ENCODE measurements at regions not wholly inside any gene's neighbourhood (a gene's known extent, or its start where the extent isn't known, plus 50 kb on each side); places are given as distances from the start of the nearest gene placed in this dataset.
A peak's percentile ranks its signal among the peaks of the same experiment; 100 is the strongest.

DNA sequence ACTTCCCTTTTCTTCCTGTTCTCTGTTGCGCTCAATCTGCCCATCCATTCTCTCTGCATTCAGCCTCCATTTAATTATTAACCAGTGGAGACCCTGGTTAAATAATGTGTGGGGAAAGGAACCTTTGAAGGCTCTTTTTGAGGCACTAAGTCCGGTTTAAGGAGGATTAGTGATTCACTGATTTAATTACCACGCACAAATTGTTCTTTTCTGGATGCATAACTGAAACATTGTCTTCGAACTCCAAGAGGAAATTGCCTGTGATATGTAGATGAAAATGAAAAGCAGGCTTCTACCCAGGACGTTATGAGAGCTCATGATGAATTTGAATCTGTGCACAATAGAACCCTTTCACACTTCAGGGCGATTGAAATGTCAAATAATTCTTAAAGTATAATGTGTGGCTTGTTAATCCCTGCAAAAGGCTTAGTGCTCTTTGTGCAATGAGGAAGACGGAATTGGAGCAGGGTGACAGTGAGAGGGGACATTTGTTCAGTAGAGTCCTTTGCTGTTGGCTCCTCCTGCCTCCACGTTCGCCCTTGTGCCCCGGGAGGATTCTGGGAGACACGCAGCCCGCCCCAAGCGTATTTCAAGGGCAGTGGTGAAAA lies 51.1 kb upstream of the ZNF236 start:
- no peak for DNase-seq

DNA sequence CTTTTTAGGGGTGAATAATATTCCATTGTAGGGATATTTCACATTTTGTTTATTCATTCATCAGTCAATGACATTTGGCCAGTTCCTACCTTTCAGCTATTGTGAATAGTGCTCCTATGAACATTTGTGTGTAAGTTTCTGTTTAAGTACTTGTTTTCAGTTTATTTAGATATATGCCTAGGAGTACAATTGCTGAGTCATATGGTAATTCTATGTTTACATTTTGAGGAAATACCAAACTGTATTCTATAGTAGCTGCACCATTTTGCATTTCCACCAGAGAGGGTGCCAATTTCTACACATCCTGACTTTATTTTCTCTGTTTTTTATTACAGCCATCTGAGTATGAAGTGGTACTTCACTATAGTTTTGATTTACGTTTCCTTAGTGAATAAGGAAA lies 54.4 kb upstream of the ZNF236 start:
- no peak for DNase-seq

DNA sequence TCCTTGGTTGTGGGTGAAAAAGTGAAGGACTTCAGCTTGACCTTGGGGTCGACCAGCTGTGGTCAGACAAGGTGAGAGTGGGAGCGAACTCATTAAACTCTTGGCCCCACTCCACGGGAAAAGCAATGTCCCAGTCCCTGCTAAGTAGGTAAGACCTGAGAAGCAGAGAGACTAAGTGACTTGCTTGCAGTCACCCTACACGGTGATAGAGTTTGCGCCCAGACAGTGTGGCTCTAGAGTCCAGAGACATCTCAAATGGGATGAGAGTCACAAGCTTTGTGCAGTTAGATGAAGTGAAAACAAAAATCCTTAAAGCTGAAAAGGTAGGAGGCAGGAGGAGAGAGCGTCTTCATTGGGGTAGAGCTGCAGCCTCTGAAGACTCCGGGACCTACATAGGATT lies 55.9 kb upstream of the ZNF236 start:
- no peak for DNase-seq

DNA sequence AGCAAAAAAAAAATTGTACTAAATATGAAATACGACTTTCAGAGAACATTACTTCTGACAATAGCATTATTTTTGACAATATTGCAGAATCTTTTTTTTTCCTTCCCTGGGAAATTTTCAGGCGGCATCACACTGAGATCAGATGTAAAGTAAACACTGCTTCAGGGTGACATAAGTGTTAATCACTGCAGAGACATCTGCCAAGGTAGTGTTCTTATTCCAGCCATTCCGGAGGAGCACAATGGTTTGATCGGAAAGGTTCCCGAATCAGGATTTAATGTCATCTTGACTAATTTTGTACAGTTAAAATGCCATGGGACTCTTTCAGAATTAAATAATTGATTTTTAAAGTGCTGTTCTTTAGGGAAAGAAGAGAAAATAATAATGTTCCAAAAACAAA lies 56.7 kb upstream of the ZNF236 start:
- no peak for DNase-seq

DNA sequence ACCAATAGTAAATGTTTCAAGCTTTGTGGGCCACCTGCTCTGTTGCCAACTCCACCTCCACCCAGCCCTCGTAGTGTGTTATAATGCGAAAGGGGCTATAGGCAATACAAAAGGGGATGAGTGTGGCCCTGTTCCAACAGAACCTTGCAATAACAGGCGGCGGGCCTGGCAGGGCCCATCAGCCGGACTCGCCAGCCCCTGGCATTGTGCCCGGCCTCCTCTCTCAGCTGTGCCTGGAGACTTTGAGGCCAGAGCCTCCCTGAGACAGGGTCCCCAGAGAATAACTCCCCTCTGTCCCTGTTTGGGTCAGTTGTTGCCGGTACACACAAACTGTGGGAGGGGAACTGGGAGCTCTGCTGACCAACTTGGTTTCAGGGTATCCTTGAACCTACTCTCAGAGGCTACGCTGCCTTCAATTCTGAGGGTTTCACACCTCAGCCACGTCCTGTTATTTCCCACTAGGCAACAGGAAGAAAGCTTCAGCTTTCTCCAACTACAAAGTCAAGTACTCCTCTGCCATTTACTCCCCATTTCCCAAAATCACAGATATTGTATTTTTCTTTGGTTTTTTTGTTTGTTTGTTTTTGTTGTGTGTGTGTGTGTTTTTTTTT lies 58.0 kb upstream of the ZNF236 start:
- DNase-seq: no peak

DNA sequence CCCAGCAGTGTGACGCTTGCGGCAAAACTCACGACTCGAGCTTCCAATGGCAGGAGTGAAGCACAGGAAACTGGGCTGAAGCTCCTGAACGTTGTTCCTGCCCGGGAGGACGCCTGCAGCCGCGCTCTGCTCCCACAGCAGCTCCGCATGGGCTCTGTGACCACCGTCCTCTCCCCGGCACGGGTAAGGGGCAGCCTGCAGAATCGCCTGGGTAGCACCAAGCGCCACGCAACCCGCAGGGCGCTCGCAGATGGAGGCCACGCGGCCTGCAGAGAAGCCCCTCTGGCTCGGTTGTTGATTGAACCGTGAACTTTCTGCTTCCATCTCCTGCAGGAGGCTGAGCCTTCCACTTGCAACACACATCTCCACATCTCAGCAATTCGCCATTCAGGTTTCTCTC lies 63.3 kb upstream of the ZNF236 start:
- DNase-seq: no peak

- no peak for DNase-seq
These were observed 64.4 kb upstream of the ZNF236 start for GRCh38 chr18:76757925-76758324.

DNA sequence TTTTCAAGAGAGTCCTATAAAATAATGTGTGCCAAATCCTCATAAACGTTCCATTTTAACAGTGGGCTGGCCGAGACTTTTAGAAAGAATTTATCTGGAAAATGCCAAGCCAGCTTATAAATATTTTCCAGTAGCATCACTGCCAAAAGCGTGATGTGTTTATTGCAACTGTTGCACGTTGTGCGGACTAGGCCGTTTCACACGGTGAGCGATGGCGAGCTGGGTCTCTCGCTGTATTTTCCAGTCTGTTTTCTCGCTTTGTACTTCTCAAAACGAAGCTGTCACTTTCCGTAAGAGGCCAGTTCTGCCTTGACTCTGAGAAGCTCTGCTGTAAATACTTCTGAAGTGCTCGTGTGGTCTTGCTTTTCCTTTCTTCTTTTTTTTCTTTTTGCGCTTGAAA lies 65.0 kb upstream of the ZNF236 start:
- DNase-seq: no peak

DNA sequence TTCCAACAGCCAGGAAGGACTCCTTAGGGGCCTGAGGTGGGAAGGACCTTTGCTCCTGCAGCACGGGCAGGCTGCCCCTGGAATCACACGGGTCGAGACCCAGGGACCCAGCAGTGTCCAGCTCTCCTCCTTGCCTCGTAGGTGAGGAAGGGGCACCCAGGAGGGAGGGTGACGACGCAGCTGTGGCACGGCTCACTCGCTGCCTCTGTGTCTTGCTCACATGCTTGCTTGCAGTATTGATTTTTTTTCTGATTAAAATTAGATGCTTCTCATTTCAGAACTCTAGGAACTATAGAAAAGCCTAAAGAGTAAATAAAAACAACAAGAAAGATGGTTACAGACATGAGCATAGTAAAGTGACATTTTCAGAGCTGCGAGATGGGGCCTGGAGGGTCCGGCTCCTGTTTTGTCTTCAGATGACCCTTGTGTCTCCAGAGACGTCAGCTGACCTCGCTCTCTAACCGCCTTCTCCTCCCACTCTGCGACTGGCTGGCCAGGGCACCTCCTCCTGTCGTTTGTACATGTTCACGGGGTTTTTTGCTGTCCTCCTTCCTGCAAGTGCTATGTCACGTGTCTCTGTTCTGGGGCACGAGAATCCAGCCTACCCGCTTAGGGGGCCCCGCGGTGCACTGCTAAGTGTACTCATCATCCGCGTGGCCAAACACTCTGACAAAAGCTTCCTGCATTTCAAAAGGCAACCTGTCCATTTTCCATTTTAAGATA lies 65.7 kb upstream of the ZNF236 start:
- no peak for DNase-seq

DNA sequence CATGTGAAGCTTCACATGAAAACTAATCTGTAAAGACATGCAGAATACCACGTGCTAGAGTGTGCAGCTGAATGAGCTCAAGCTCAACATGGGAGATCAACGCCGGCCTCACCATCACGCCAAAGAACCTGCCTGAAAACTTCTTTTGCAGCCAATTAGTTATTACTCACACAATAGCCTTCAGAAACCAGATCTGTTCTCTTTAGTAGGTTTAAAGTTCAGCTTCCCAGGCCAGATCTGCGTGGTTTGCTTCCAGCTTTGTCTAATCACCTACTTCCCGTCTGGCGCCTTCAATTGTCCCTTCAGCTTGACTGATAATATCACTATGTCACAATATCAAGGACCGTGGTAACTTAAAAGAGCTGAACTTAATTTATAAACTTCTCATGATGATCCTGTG lies 68.0 kb upstream of the ZNF236 start:
- no peak for DNase-seq

DNA sequence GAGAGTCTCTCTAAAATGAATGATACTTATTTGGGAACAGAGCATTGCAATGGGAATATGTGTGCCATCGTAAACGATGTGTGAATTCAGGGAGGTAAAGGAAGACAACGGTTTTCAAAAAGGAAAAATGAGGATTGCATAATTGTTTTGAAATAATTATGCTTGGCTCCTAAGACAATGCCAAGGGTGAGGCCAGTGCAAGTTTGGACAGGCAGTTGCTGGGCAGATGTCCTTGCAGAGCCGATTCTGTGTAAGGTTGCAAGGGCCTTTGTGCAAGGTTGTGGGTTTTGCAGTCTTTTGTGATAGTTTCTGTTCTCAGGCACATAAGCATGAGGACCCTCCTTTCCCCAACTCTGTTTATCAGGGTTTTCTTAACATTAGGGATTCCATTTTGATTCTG lies 70.0 kb upstream of the ZNF236 start:
- DNase-seq: no peak

- DNase-seq: no peak
These were observed 71.2 kb upstream of the ZNF236 start for GRCh38 chr18:76750917-76751890.

DNA sequence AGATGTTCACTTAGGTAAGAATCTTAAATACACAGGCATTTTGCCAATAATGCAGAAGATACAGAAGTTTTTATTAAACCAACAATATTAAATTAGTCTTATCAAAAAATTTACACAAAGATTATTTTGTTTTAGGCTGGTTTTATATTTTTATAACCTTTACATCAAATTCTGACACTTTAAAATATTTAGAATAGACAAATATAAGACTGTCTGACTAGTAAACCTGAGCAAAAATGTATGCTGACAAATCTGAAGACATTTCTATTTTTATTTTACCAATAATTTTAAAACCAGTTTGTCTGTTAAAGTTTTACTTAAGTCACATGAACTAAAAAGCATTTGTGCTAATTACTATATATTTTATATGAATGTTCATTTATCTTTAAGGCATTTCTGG lies 72.1 kb upstream of the ZNF236 start:
- DNase-seq: no peak

DNA sequence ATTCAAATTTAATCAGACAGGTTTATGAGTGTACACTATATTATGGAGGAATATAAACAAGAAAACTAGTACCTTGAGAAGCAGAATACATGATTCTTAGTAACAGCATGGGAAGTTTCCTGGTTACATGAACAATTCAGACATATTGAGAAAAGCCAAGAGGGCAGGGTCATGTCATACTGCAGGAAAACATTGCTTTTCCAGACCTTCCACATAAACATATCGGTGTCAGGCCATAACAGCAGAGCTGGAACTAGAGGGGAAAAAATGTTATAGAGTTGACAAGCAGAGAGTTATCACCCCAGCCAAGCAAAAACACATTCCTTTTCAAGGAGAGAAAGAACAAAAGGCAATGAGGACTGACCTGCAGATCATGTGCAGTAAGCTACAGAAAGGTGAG lies 74.7 kb upstream of the ZNF236 start:
- no peak for DNase-seq

- DNase-seq: no peak
These were observed 81.0 kb upstream of the ZNF236 start for GRCh38 chr18:76741346-76741745.

DNA sequence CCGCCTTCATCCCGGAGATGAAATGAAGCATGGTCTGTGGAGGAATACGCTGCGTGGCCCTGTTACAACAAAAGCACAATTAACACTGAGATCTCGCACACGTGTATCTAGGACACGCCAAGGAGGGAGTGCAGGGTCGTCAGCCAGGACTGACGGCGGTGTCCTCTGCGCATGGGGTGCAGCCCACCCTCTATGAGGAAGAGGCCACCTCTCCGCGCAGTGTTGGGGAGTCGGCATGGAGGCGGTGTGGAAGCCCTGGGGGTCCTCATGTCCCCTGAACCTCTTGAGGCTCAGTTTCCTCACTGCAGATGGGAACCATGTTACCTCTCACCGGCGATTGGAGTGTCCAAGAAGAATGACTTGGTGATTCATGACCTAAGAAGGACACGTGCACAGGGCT lies 86.0 kb upstream of the ZNF236 start:
- DNase-seq: no peak

GRCh38 chr18:76730901-76731300 lies 91.5 kb upstream of the ZNF236 start:
- no peak for DNase-seq

DNA sequence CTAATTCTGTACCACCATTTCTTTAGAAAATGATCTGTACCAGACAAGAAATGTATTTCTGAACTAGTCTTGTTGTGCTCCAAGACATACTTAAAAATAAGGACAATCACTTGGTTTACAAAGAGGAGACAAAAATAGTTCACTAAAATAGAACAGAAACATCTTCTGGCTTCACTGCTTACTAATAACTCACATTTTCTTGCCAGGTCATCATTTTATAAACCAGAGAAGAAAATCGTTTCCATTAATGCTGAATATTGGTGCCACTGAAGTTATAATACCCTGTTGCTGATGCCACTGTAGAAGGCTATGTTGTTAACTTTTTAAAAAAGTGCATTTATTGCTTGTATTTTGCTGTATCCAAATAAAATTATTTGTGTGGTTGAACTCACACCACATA lies 94.8 kb upstream of the ZNF236 start:
- no peak for DNase-seq

- no peak for DNase-seq
These were observed 96.9 kb upstream of the ZNF236 start for GRCh38 chr18:76725445-76725844.

- no peak for DNase-seq
These were observed 99.9 kb upstream of the ZNF236 start for GRCh38 chr18:76722224-76723061.

GRCh38 chr18:76721207-76721996 lies 101.0 kb upstream of the ZNF236 start:
- DNase-seq: peak; percentile 31 to 35

DNA sequence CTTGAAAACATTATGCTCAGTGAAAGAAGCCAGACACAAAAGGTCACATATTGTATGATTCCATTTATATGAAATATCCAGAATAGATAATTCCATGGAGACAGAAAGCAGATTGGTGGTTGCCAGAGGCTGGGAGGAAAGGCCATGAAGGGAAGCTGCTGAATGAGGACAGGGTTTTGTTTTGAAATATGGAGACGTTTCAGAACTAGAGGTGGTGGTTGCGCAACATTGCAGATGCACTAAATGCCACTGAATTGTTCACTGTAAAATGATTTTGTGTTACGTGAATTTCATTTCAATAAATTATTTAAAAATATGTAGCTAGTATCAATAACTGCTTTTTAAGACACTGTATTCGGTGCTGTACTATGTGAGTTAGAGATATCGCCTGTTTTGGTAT lies 101.7 kb upstream of the ZNF236 start:
- no peak for DNase-seq
